GM12878 (cell line): ENCODE measurements at regions not wholly inside any gene's neighbourhood (a gene's known extent, or its start where the extent isn't known, plus 50 kb on each side); places are given as distances from the start of the nearest gene placed in this dataset.
"Not testable (repeated sequence)": the region's sequence is repeated elsewhere in the genome, so short reads cannot be mapped to it uniquely, and the experiment has no call there.

Experiments
- ATAC-seq: fragments of 200-7000 bp; cut with Tn5 transposase; 3 replicates; pipeline ENCODE4 v1.9.1; 2020; ENCODE audit warnings: mild to moderate bottlenecking, moderate library complexity
- BruUV-seq: library from RNA; stranded (reverse); fragments of 400-500 nt; replicated peaks from 2 replicates; lab custom pipeline; 2021; lab: Mats Ljungman, UMichigan
- CTCF ChIA-PET: fragments of 300-600 bp; sonication (Branson Sonifier 250); formaldehyde crosslinking; extraction: SDS; loops from one replicate; lab custom pipeline; 2021; ENCODE audit warnings: inconsistent platforms; lab: Yijun Ruan, JAX
- POLR2A ChIA-PET: fragments of 350-600 bp; formaldehyde crosslinking; extraction: SDS; loops from one replicate; lab custom pipeline; 2021; ENCODE audit warnings: inconsistent platforms; lab: Charles Lee
- RAD21 ChIA-PET: fragments of 300-600 bp; sonication (Branson Sonifier 250); formaldehyde crosslinking; loops from one replicate; lab custom pipeline; 2023; ENCODE audit warnings: antibody characterized with exemption; ENCODE audit not compliant: unreplicated experiment; lab: Charles Lee
- SMC1A ChIA-PET: fragments of 300-600 bp; sonication (Branson Sonifier 250); formaldehyde crosslinking; loops from one replicate; lab custom pipeline; 2023; ENCODE audit not compliant: unreplicated experiment, uncharacterized antibody; lab: Charles Lee
- DNase-seq: peaks from one replicate; pipeline ENCODE4 v3.0.0-alpha.2; 2011; ENCODE audit warnings: low read depth, low spot score
- FAIRE-seq: peaks from 3 replicates; lab custom pipeline; 2011; peaks lifted over from hg19 to GRCh38; lab: Jason Lieb, UNC
- H2AFZ ChIP-seq: 2 replicates; pipeline ENCODE4 v1.6.0; 2011; ENCODE audit warnings: low read depth, low read length, control low read depth; ENCODE audit not compliant: control insufficient read depth
- H3K27ac ChIP-seq: 2 replicates; pipeline ENCODE4 v1.5.1; 2011; ENCODE audit warnings: control low read depth; ENCODE audit not compliant: control insufficient read depth, insufficient read depth
- H3K27me3 ChIP-seq, 2 experiments: replicated peaks in 1 of 2; 2 replicates each; pipeline versions ENCODE4 v1.6.0 to v1.6.1; 2011; ENCODE audit warnings: low read length in 1 of 2; ENCODE audit not compliant: control insufficient read depth in 2 of 2, insufficient read depth in 2 of 2
- H3K36me3 ChIP-seq, 2 experiments: 2 replicates each; pipeline ENCODE4 v1.5.1; 2011; ENCODE audit warnings: low read length in 1 of 2; ENCODE audit not compliant: control insufficient read depth in 2 of 2, insufficient read depth in 2 of 2
- H3K4me1 ChIP-seq: 2 replicates; pipeline ENCODE4 v1.6.1; 2011; ENCODE audit warnings: mild to moderate bottlenecking, low read length, moderate library complexity, mixed read lengths; ENCODE audit not compliant: control insufficient read depth, insufficient read depth
- H3K4me2 ChIP-seq: 2 replicates; pipeline ENCODE4 v1.6.0; 2011; ENCODE audit warnings: control low read depth; ENCODE audit not compliant: control insufficient read depth, insufficient read depth
- H3K4me3 ChIP-seq: fragments of 200-600 bp; sonication (generic); 2 replicates; pipeline ENCODE4 v1.5.1; 2016
- H3K79me2 ChIP-seq: 2 replicates; pipeline ENCODE4 v1.6.0; 2011; ENCODE audit warnings: low read length; ENCODE audit not compliant: control insufficient read depth, insufficient read depth
- H3K9ac ChIP-seq: 2 replicates; pipeline ENCODE4 v1.8.0; 2011; ENCODE audit warnings: low read length, control low read depth, mixed read lengths; ENCODE audit not compliant: control insufficient read depth, insufficient read depth
- H3K9me3 ChIP-seq: replicated peaks from 3 replicates; pipeline ENCODE4 v1.5.1; 2011; ENCODE audit warnings: mild to moderate bottlenecking, low read length; ENCODE audit not compliant: control insufficient read depth, insufficient read depth
- H4K20me1 ChIP-seq: 2 replicates; pipeline ENCODE4 v1.6.0; 2011; ENCODE audit not compliant: control insufficient read depth, insufficient read depth
- BMI1 ChIP-seq: fragments of 450-650 bp; IDR thresholded peaks from 2 replicates; pipeline ENCODE4 v1.6.1; 2016; ENCODE audit warnings: mild to moderate bottlenecking, moderate library complexity, borderline replicate concordance
- EGR1 ChIP-seq, 2 experiments: IDR thresholded peaks; 1 replicate in 1 of 2; 2 replicates in 1 of 2; pipeline ENCODE4 v1.6.1; 2011 to 2012; ENCODE audit warnings: low read depth in 2 of 2, low read length in 2 of 2, borderline replicate concordance in 1 of 2, mild to moderate bottlenecking in 1 of 2, moderate library complexity in 1 of 2
- HDAC2 ChIP-seq: fragments of 200-600 bp; sonication (generic); IDR thresholded peaks from 2 replicates; pipeline ENCODE4 v1.6.1; 2017
- JUND ChIP-seq: IDR thresholded peaks from 2 replicates; pipeline ENCODE4 v1.6.1; 2012; ENCODE audit warnings: low read depth, mild to moderate bottlenecking, low read length, improper control_type of control experiment, moderate library complexity
- MTA3 ChIP-seq: IDR thresholded peaks from 2 replicates; pipeline ENCODE4 v1.6.1; 2012; ENCODE audit warnings: low read length, inconsistent platforms, borderline replicate concordance
- NFIC ChIP-seq: IDR thresholded peaks from 2 replicates; pipeline ENCODE4 v1.6.1; 2012; ENCODE audit warnings: low read depth, mild to moderate bottlenecking, inconsistent platforms, low read length, moderate library complexity
- RELA ChIP-seq: fragments of 450-650 bp; IDR thresholded peaks from 2 replicates; pipeline ENCODE4 v1.8.0; 2014; ENCODE audit warnings: borderline replicate concordance; ENCODE audit not compliant: partially characterized antibody
- ZNF207 ChIP-seq: fragments of 450-650 bp; IDR thresholded peaks from 2 replicates; pipeline ENCODE4 v1.6.1; 2014; ENCODE audit warnings: antibody characterized with exemption, mild to moderate bottlenecking, borderline replicate concordance
- ZNF274 ChIP-seq: IDR thresholded peaks from one replicate; pipeline ENCODE4 v1.8.0; 2011; ENCODE audit not compliant: insufficient read length, insufficient read depth
- WGBS: methylation state at CpG from one replicate; pipeline ENCODE4 v1.1.6; 2016; ENCODE audit warnings: low lambda C conversion rate; ENCODE audit not compliant: insufficient replicate concordance, insufficient coverage; ENCODE audit errors: missing lambda C conversion rate; 5-methylcytosine and 5-hydroxymethylcytosine counted together
- in situ Hi-C: fragments of 300-500 bp; cut with MboI; formaldehyde crosslinking; loops from 9 replicates; pipeline ENCODE4 v1.14.3; 2018; ENCODE audit warnings: mixed read lengths
- intact Hi-C: fragments of 100-400 bp; cut with micrococcal nuclease; formaldehyde crosslinking; loops from one replicate; pipeline ENCODE4 v1.14.2; 2022; ENCODE audit not compliant: unreplicated experiment
- TF ChIP-seq, protein P1 (sequence below): IDR thresholded peaks from 2 replicates; pipeline ENCODE4 v1.6.1; 2011; ENCODE audit warnings: borderline replicate concordance, low read depth, mild to moderate bottlenecking, moderate library complexity, low read length; ENCODE audit not compliant: insufficient read depth, poor library complexity, severe bottlenecking

DNA sequence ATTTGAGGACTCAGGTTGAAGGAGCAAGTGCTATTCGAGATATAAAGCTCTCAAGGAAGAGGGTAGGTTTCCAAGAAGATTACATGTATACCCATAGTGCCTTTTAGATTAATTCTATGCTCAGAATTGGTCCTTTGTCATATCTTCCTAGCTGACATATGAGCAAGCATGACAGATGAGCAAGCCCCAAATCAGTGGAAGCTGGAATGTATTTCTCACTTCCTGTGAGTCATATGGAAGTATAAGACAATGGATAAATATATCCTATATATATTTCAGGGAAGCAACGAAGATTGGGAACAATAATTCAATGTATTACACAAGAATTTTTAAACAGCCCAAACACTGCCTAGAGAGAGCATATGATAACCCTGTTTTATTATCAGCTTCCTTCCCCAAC is 674.1 kb upstream of the ATXN7L3B start:
- no peaks in the 10 kb centered on the region for H3K9me3 ChIP-seq
- no peaks in the 10 kb centered on the region for H4K20me1 ChIP-seq
- no peak overlapping the region for H3K27ac ChIP-seq
- DNase-seq (no peak), ATAC-seq (no peak), FAIRE-seq (no peak)
- SMC1A ChIA-PET, result no interaction called here
- no peak overlapping the region for H3K4me3 ChIP-seq
- H2AFZ ChIP-seq, result no peak overlapping the region
- RAD21 ChIA-PET, result no interaction called here
- no peaks in the 10 kb centered on the region for H3K36me3 ChIP-seq
- POLR2A ChIA-PET, result no interaction called here
- CTCF ChIA-PET, result no interaction called here
- H3K79me2 ChIP-seq, result no peaks in the 10 kb centered on the region
- no peak for TF ChIP-seq EGR1 (IDR thresholded peaks at IDR 0.05; ENCODE audit: borderline replicate concordance in 1 of 2, low read depth in 2 of 2, low read length in 2 of 2)
- TF ChIP-seq, protein P1, sequence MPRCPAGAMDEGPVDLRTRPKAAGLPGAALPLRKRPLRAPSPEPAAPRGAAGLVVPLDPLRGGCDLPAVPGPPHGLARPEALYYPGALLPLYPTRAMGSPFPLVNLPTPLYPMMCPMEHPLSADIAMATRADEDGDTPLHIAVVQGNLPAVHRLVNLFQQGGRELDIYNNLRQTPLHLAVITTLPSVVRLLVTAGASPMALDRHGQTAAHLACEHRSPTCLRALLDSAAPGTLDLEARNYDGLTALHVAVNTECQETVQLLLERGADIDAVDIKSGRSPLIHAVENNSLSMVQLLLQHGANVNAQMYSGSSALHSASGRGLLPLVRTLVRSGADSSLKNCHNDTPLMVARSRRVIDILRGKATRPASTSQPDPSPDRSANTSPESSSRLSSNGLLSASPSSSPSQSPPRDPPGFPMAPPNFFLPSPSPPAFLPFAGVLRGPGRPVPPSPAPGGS, result no peak
- no peak for TF ChIP-seq ZNF274
- no peak for TF ChIP-seq HDAC2
- no peak overlapping the region for H3K9ac ChIP-seq
- intact Hi-C loops (no loop called here), in situ Hi-C loops (no loop called here)
- H3K27me3 ChIP-seq, result no peaks in the 10 kb centered on the region
- WGBS, result 0% methylated on average over 2 of the region's 2 CpGs
- H3K4me1 ChIP-seq, result no peaks in the 10 kb centered on the region
- H3K4me2 ChIP-seq, result no peak overlapping the region
- no TSS peak for BruUV-seq

DNA sequence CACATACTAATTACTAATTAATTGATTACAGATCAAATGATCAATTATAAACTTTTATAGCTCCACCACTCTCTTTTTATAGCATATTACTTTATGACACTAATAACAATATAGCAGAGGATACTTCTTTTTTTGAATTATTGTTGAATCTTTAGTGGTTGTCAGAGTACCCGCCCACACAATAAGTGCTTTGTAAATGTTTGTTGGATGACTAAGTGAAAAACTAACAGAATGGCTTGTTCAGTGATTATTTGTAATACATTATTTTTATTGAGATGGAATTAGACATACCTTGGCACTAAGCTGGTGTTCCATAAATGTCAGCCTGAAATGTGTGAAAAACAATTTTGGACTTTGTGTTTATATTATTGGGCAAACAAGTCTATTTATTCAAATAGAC is 670.5 kb upstream of the ATXN7L3B start:
- WGBS, result 35% methylated on average over 1 of the region's 1 CpG
- Histone ChIP-seq H3K27me3 (no peaks in the 10 kb centered on the region), H3K36me3 (no peaks in the 10 kb centered on the region)

GRCh38 chr12:73877291-73877690 is 660.3 kb upstream of the ATXN7L3B start:
- intact Hi-C loops, H3K27me3 ChIP-seq, SMC1A ChIA-PET, in situ Hi-C loops, H3K4me2 ChIP-seq, H4K20me1 ChIP-seq, H3K79me2 ChIP-seq, BruUV-seq, CTCF ChIA-PET, H3K4me3 ChIP-seq, H3K4me1 ChIP-seq, H3K27ac ChIP-seq, FAIRE-seq, ATAC-seq, DNase-seq, H3K9ac ChIP-seq, H3K9me3 ChIP-seq, H2AFZ ChIP-seq, H3K36me3 ChIP-seq, RAD21 ChIA-PET, POLR2A ChIA-PET: not testable (repeated sequence)
- 55% methylated on average over 6 of the region's 6 CpGs for WGBS

More for the DNA sequence above, 670.5 kb upstream of the ATXN7L3B start:
- Histone ChIP-seq H4K20me1 (no peaks in the 10 kb centered on the region), H3K27ac (no peak overlapping the region), H3K4me1 (no peaks in the 10 kb centered on the region), H3K9ac (no peak overlapping the region), H3K9me3 (no peaks in the 10 kb centered on the region), H3K4me2 (no peak overlapping the region), H3K79me2 (no peaks in the 10 kb centered on the region), H2AFZ (no peak overlapping the region), H3K4me3 (no peak overlapping the region)
- ChIA-PET CTCF (no interaction called here), POLR2A (no interaction called here), RAD21 (no interaction called here), SMC1A (no interaction called here)
- BruUV-seq, result no TSS peak
- in situ Hi-C loops, result no loop called here
- intact Hi-C loops, result no loop called here
- ATAC-seq (no peak), FAIRE-seq (no peak), DNase-seq (no peak)
- TF ChIP-seq BMI1, result no peak
- TF ChIP-seq JUND, result no peak
- TF ChIP-seq RELA, result no peak
- no peak for TF ChIP-seq MTA3
- TF ChIP-seq ZNF207, result no peak
- no peak for TF ChIP-seq NFIC
- TF ChIP-seq, all 136 proteins: peak for 0
